ENCODE measurements at regions not wholly inside any gene's neighbourhood (a gene's known extent, or its start where the extent isn't known, plus 50 kb on each side); places are given as distances from the start of the nearest gene placed in this dataset.
A peak's percentile ranks its signal among the peaks of the same experiment; 100 is the strongest.

DNA sequence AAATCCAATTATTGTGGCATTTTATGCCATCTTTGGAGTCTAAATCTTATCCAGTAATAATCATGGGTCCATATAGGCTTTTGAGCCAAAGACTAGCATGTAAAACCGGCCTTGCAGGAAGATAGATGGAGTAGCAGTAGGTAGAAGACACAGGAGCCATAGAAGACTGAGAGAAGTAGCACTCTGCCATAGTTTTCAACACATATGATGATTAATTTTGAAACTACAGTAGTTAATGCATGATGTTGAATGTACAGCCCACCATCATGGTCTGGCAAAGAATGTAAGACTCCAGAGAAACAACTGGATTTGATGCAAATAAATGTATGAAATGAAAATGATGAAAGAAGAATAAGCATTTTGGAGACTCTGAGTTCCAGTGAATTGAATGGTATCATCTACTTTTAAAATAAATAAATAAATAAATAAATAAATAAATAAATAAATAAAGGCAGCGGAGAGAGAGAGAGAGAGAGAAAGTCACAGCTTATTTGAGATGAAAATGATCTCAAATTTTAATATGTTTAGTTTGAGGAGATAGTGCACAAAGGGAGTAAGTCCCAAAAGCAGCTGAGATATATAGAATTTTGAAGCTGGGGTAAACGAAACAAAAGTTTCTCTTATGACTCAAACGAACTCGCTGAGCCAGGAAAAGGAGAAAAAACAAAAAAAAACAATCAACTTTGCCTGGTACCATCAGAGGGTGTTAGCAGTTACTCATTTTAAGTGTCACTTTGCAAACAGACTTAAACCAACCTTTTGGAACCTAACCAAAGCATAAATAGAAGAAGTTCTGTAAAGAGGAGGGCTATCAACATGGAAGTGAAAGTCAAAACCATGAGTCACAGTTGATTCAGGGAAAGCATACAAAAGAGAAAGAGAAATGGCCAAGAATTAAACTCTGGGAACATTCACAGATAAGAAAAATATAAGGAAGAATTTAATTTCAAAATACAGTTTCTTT, 388.7 kb downstream of the CETN3 start:
- DNase-seq (ENCODE audit: low read depth) = peak; percentile 84
- H3K4me3 ChIP-seq (ENCODE audit: low read depth, low read length) = peak overlapping the region; percentile 18

DNA sequence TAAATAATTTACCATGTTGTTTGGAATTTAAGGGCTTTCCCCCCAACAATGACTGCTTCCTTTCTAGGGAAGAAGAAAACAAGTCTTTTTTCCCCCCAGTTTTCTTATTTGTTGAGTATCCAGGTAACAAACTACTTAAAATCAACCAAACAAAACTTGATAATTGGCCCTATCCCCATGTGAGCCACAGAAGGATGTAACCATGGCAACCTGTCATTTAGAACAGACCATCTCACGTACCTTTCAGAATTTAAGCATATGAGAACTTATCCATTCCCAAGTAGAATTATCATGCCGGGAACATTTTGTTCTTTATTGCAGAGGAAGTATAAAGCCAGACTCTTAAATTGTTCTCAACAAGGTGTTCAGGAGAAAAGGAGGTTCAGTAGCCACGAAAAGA, 392.3 kb downstream of the CETN3 start:
- no peak for DNase-seq (ENCODE audit: low read depth)
- H3K4me3 ChIP-seq (ENCODE audit: low read depth, low read length) = no peak overlapping the region

DNA sequence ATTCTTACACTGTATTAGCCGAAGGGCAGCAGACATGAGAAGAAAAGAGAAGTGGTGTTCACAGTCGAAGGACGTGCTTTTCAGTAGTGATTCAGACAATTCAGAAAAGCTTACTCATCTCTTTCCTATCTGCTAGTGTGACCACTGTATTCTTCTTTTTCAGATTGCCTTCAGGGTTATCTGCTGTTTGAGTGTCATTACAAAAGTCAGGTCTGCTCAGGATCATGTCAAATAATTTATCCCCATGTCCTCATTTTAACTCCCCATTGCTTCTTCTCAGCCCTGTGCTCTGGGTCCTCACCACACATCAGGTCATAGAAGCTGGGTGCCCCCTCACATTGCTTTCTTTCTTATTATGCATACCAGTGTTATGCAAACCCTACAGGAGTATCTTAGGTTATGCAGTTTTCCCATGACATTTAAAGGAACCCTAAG, 394.0 kb downstream of the CETN3 start:
- peak; percentile 18 for DNase-seq (ENCODE audit: low read depth)
- H3K4me3 ChIP-seq (ENCODE audit: low read depth, low read length) = no peak overlapping the region

DNA sequence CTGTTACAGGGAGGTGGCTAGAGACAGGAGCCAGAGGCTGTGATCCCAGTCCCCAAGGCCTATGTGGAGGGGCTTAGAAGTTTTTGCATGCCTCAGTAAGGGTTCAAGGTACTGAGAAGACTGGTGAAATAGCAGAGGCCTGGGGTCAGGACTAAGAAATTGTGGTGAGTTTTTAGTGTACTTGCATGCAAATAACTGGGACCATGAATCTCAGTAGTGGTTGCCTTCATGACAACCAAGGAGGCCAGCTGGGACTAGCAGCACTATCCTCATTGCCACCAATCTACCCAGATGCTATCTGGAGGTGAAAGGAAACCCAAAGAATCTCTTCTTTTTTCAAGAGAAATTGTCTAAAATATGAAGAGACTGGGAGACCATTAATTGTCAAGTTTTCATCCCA, 395.1 kb downstream of the CETN3 start:
- no peak for DNase-seq (ENCODE audit: low read depth)
- H3K4me3 ChIP-seq (ENCODE audit: low read depth, low read length) = no peak overlapping the region

DNA sequence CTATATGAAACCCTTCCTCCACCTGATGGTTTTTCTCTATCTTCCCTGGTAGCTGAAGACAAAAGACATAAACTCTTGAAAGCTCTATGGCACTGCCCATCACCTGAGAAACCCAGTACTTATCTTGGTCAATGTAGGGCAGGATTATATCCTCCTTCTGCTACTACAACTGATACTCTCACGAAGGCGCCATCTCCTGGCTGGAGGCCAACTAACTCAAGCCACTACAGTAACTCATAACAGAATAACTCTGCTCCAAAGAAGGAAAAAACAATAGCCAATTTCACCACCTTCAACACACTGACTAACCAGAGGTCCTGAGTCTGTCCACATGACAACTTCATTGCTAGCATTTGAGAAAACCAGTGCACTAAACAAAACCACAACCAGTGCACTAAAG, 409.2 kb downstream of the CETN3 start:
- DNase-seq (ENCODE audit: low read depth) = no peak
- no peak overlapping the region for H3K4me3 ChIP-seq (ENCODE audit: low read depth, low read length)

DNA sequence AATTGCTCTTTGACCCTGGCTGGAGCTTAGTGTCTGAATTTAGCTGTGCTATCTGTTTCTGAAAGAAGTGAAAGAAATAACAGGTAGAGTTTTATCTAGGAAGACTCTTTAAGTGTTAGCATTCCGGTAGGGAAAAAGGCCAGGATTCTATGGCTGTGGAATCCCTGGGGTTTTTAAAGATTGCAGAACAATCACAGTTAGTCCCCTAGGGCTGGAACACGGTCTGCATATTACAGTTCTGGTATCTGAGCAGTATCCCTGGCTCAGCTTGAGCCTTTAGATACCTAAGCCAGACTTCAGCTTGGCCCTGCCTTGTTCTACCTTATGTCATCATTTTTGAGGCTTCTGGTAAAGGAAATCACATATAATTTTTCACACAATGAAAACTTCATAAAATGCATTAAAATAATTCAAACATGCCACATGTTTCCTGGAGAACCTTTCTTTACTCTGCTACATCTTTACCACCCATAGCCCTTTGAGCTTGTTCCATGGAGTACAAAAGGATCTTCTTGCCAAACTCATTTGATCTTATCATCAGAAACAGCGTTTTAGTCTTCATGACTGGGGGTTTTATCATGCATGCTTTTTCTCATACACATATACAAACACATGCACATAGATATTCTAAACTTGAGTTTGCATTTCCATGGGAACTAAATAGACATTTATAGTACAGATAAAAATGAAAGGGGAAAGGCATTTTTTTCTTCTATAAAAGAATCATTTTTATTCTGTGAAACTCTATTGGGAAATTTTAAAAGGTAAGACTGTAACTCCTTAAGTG, 410.8 kb downstream of the CETN3 start:
- no peak for DNase-seq (ENCODE audit: low read depth)
- H3K4me3 ChIP-seq (ENCODE audit: low read depth, low read length) = no peak overlapping the region

DNA sequence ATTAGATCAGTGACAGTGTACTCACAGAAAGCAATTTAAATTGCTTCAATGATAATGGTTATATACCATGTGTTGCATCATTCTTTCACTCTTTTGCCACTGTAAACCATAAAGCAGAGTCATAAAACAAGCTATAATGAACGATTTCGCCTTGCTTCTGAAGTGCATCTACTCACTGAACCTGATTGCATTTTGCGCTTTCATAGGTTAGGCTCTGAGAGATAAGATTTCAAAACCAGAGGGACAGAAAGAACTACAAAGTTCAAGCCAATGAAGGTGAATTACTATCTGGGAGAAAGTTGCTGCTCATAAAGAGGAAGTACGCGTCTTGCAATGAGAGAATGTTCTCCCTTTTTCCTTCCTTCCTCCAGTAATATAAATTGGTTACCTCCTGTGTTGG, 412.7 kb downstream of the CETN3 start:
- no peak overlapping the region for H3K4me3 ChIP-seq (ENCODE audit: low read depth, low read length)
- DNase-seq (ENCODE audit: low read depth) = no peak

DNA sequence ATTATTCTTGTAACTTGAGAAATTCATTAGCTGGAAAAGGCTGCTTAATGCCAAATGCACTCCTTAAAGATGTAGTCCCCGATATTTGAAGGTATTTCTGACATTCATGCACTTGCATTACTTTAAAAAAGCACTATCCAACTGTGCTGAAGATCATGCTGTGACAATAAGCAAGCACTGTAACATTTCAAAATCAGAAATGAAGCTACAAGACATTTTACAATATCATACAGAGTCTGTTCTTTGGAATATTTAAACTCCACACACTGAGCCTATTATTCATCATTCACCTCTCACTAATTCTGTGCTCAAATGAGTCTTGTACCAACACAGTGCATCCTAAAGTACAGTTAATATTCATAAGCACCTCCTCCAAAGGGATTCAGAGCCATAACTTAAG, 413.2 kb downstream of the CETN3 start:
- no peak for DNase-seq (ENCODE audit: low read depth)
- no peak overlapping the region for H3K4me3 ChIP-seq (ENCODE audit: low read depth, low read length)

DNA sequence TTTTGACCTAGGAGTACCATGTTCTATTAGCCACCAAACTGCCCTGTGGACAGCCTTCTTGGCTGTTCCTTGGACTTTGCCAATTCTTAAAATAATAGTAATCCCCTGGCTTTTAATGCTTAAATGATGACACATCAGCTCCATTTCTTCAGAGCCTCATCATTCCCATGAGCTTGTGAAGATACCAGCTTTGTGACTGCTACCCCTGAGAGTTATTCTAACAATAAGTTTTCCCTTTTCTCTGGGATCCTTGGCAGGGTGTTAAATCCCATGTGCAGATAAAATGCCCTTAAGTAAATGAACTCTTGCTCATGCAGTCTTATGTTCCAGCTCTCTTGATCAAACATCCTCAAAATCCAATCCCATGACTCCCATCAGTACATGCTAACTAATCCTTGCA, 415.3 kb downstream of the CETN3 start:
- DNase-seq (ENCODE audit: low read depth) = peak; percentile 31
- no peak overlapping the region for H3K4me3 ChIP-seq (ENCODE audit: low read depth, low read length)

DNA sequence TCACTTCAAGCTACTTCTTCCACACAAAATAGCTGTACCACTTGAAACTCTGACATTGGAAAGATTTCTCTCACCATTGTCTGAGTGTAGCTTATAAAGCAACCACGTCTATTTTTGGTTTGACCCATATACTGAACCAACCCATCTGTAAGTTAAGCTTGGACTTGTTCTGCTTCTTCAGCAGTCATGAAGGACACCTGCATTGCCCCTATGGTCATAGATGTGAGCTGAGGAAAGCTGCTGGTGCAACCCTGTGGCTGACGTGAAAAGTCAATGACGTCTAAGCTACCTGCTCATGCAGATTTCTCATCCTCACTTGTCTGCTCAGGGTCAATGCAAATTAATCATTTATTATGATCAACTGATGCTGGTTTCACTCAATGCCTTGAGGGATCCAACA, 417.4 kb downstream of the CETN3 start:
- no peak for DNase-seq (ENCODE audit: low read depth)
- H3K4me3 ChIP-seq (ENCODE audit: low read depth, low read length) = no peak overlapping the region

DNA sequence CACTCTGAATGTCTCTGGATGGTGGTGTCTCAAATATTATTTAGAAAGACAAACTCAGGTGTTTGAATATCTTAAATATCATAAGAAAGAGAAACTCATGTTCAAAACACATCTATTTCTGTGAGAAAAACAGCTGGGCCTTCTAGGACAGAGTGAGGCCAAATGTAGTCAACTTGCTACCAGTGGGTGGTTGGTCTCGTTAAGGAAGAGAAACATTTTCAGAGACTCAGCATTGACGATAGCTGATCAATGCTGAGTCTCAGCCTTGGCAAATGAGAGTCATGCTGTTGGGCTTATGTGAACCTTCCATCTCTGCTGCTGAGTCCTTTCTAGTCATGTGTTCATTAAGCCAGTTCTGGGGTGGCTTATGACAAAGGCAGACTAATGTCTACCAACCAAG, 418.0 kb downstream of the CETN3 start:
- H3K4me3 ChIP-seq (ENCODE audit: low read depth, low read length) = no peak overlapping the region
- no peak for DNase-seq (ENCODE audit: low read depth)

DNA sequence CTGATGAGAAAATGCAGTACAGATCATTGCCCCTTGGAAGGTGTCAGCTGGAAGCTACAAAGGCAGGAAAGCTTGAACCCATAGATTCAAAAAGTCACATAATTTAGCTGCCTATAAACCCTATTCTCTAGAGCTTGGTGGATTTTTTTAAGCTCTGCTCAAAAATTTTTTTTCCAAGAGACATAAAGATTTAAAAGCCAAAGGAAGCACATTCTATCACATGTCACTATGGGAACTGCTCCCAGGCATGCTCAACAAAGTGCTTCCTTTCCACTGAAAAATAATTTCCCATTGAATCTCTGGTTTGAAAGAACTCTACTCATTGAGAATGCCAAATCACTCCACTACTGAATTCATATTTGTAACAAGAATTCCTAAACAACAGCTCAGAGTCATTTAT, 419.8 kb downstream of the CETN3 start:
- no peak for DNase-seq (ENCODE audit: low read depth)
- H3K4me3 ChIP-seq (ENCODE audit: low read depth, low read length) = no peak overlapping the region

DNA sequence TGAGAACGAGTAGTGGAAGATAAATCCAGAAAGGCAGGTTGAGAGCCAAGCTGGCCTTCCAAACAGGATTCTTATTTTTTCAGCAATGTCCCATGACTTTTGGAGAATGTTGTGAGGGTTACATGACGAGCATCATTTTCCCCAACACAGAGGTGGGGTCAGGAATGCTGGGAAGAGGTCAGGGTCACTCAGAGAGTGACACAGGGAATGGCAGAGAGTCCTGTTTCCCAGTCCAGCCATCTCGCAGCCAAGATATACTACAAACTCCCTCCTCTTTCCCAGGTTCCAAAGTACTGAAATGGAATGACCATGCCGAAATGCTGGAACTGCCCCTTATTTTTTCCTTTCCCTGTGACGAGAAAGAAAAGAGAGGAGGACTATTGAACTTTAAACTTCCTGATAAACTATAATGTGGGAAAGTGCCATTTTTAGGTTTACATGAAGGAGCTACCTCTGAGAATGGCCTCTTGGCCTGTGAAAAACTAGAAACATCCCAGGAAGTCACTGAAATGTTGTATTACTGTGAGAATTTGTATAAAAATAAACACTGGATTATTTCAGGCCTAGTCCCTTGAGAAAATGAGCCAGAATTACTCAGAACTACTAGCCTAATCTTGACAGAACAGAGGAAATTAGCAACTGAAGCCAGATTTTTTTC, 420.4 kb downstream of the CETN3 start:
- no peak overlapping the region for H3K4me3 ChIP-seq (ENCODE audit: low read depth, low read length)
- peak; percentile 50 for DNase-seq (ENCODE audit: low read depth)

DNA sequence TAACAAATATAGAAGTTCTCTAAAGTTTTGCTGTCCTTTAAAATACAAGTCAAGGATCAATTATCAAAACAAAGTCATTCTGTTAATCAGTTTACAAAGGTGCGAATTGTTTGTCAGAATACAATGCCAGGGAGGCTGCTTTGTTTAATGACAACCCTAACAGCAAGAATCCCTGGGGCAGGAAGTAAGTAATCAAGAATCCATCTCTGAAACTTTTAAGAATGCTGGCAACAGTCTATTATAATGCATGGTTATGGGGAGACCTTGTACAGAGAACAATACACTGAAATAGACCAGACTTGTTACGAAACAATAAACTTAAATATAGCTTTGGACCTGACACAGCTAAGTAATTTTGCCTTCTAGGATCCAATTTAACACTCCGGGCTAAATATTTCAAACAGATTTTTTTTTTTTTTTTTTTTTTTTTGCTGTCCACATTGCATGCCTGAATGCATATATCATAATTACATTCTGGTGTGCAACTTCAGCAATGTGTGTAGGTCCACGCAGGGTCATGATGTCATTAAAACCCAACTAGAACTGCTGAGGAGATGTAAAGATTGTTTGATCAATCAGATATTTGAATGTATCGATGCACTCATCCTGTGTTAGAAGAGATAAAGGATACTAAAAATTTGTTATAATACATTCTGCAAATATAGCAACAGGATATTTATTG, 421.3 kb downstream of the CETN3 start:
- no peak overlapping the region for H3K4me3 ChIP-seq (ENCODE audit: low read depth, low read length)
- DNase-seq (ENCODE audit: low read depth) = peak; percentile 13

DNA sequence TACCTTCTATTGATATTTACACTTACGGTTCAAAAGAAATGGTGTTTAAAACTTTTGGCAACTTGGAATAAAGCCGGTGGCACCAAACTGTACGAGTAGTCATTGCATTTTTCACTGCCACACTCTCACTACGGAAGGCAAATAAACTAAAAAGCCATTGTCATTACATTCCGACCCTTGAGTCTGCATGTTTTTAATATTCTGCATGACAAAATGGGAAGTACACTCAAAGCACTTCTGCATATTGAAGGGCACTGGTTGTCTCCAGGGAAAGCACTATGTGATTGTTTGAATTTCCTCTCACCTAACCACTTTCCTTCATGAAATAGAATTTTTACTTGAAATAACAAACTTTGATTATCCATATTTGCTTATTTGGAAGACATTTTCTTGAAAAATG, 426.3 kb downstream of the CETN3 start:
- no peak for DNase-seq (ENCODE audit: low read depth)

DNA sequence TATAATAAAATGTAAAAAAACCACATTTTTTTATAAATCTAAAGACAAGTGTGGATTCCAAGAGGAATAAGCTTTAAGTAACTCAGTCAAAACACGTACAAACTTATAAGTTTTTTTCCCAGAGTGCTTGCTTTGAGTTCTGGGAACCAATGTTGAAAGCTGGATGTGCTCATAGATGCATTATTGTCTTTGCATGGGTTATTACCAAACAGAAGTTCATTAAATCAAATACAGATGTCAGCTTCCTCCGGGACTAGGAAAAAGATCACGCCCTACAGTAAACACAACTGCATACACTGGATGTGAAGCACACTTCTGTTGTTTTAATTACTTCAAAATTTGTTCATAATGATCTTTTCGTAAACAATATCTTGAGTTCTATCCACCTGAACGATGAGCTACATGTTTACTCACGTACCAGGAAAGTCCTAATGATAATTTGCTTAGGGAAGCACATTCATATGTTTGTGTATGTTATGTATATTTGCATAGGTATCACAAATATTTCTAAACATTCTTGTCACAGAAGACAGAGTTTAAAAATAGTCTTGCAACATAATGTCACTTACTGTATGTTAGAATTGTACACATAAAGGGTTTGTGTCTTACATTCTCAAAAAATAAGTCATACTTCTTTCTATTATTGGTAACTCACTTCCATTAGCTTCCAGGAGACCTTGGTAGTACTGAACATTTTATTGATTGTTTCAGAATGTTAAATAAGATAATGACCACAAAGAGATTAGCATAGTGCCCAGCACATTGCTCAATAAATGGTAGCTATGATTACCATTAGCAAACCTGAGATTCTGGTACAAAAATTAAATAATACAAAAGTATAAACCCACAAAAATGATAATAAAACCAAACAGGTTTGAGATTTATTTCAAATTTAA, 427.4 kb downstream of the CETN3 start:
- peak; percentile 8 for DNase-seq (ENCODE audit: low read depth)
- H3K4me3 ChIP-seq (ENCODE audit: low read depth, low read length) = no peak overlapping the region

More for the DNA sequence above, 426.3 kb downstream of the CETN3 start:
- H3K4me3 ChIP-seq (ENCODE audit: low read depth, low read length) = no peak overlapping the region

DNA sequence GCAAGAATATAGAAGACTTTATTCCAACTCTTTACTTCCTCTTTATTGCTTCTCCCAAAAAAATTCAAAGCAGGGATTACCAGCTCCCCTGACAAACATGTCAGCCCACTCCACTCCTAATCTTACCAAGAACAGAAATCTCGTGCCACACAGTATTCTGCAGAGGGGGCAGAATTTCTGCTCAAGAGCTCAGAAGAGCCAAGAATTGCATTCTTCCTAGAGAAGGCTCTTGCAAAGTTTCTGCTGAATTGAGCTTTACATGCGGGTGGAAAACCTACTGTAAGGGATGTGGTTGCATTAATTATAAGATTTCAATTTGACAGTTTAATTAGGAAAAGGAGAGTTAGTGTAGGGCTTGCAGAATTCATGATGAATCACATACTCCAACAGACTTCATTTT, 428.5 kb downstream of the CETN3 start:
- no peak overlapping the region for H3K4me3 ChIP-seq (ENCODE audit: low read depth, low read length)
- DNase-seq (ENCODE audit: low read depth) = no peak

DNA sequence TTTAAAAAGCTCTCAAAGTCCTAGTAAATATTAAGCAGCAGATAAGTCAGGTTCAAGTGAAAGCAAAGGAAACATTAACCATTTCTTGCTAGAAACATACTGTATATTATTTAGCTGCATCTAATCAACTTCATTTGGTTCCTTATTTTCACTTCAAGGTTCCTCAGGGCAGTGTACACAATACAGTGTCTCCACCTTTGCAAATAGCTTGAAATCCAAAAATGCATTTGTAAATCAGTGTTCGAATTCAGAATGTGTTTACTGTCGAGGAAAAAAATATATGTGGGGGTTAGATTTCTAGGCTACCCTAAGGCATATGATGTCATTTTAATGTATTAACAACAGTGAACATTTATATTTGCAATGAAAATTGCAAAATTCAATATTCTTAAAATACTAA, 436.0 kb downstream of the CETN3 start:
- no peak for DNase-seq (ENCODE audit: low read depth)
- no peak overlapping the region for H3K4me3 ChIP-seq (ENCODE audit: low read depth, low read length)

DNA sequence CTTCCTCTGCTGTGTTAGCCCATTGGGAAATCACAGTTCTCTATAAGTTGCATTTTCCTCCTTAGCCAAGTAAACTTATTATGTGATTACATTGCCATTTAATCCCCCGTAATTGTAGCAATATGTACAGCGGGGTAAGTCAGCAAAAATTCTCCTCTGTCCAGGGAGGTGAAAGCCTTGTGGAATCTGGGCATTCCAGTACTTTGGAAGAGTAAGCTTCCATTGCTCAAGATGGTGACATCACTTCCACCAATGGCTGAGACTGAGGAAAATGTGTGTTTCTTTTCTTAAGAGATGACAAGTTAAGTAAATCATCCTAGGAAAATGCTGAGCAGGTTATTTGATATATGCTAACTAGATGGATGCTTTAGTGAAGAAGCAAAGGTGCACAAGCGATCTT, 436.7 kb downstream of the CETN3 start:
- DNase-seq (ENCODE audit: low read depth) = peak; percentile 52
- H3K4me3 ChIP-seq (ENCODE audit: low read depth, low read length) = no peak overlapping the region
